Adrenal gland (tissue), 9 donors: ENCODE measurements at regions not wholly inside any gene's neighbourhood (a gene's known extent, or its start where the extent isn't known, plus 50 kb on each side); places are given as distances from the start of the nearest gene placed in this dataset.

Source experiments
- DNase-seq, 7 donors: peaks; one replicate each; pipeline ENCODE4 v3.0.0-alpha.2; 2019 to 2020
- H3K27ac ChIP-seq, 5 donors: fragments of 200-600 bp; sonication (generic) in 4 of 5; 1 replicate in 3 of 5; 2 replicates in 2 of 5; pipeline versions ENCODE4 v1.5.1 to v1.8.0; 2016 to 2020; ENCODE audit warnings: mild to moderate bottlenecking in 1 of 5
- H3K27me3 ChIP-seq: fragments of 200-600 bp; 2 replicates; pipeline ENCODE4 v1.8.0; 2021
- H3K36me3 ChIP-seq, 2 donors: fragments of 200-600 bp; replicated peaks in 1 of 2; 1 replicate in 1 of 2; 2 replicates in 1 of 2; pipeline versions ENCODE4 v1.5.1 to v1.8.0; 2018 to 2022
- H3K4me1 ChIP-seq, 2 donors: fragments of 200-600 bp; replicated peaks in 1 of 2; 1 replicate in 1 of 2; 2 replicates in 1 of 2; pipeline versions ENCODE4 v1.5.1 to v1.8.0; 2018 to 2021
- H3K4me3 ChIP-seq, 4 donors: fragments of 200-600 bp; sonication (generic) in 3 of 4; one replicate each; pipeline ENCODE4 v1.5.1; 2016 to 2018
- H3K9me3 ChIP-seq, 3 donors: fragments of 200-600 bp; sonication (generic) in 1 of 3; replicated peaks in 1 of 3; 1 replicate in 2 of 3; 2 replicates in 1 of 3; pipeline versions ENCODE4 v1.5.1 to v1.8.0; 2016 to 2021
- POLR2A ChIP-seq, 2 donors: fragments of 450-650 bp; IDR thresholded peaks; one replicate each; pipeline ENCODE4 v1.6.1; 2017; ENCODE audit warnings: antibody characterized with exemption in 2 of 2, mild to moderate bottlenecking in 2 of 2, moderate library complexity in 1 of 2
- WGBS, 4 donors: extraction: QIAGEN DNeasy Blood & Tissue Kit in 2 of 4; methylation state at CpG; one replicate each; pipeline versions ENCODE4 v1.1.5 to v1.1.7; 2013 to 2017; 5-methylcytosine and 5-hydroxymethylcytosine counted together
- intact Hi-C, 2 donors: fragments of 100-400 bp; cut with DNase I; formaldehyde crosslinking; loops; one replicate each; pipeline versions ENCODE4 v1.14.1 to v1.15.0; 2022 to 2023
- TF ChIP-seq, protein P1 (sequence below), 6 experiments: fragments of 450-650 bp in 4 of 6; fragments of 200-600 bp in 2 of 6; sonication (generic) in 1 of 6; IDR thresholded peaks; 1 replicate in 5 of 6; 2 replicates in 1 of 6; pipeline versions ENCODE4 v1.5.1 to v1.8.0; 2016 to 2021; ENCODE audit warnings: antibody characterized with exemption in 6 of 6, mild to moderate bottlenecking in 2 of 6, moderate library complexity in 1 of 6
- donor health status: healthy with polysubstance abuse.
- donor health status: Bipolar disorder and iron deficiency.
- donor health status: DM: yes; HTN: yes; CAD: no.
- donor health status: DM: no; HTN: no; CAD: no.
- donor health status: DM: no; HTN: no; CAD: no.

DNA sequence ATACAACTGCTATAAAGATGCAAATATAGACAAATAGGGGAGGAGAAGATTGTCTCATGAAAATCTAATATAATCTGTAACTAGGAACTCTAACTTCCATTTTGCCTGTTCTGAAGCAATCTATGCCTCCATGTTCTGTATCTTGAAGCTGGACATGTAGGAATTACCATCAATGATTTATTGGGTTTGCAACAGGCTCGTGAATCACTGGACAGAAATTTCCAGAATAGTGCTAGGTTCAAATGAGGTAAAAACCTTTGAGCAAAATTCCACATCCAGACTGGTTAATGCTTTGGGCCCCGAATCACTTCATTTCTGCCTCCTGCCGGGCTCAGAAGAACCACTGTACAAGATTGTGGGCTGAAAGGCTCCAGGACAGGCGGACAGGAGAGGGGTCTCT lies 110.7 kb upstream of the CTTNBP2NL start:
- Histone ChIP-seq H3K4me1 (no peaks in the 10 kb centered on the region), H3K9me3 (no peaks in the 10 kb centered on the region), H3K4me3 (no peak overlapping the region), H3K36me3 (no peaks in the 10 kb centered on the region), H3K27me3 (no peaks in the 10 kb centered on the region), H3K27ac (no peak overlapping the region)
- no peak for TF ChIP-seq POLR2A (IDR thresholded peaks at IDR 0.05)
- TF ChIP-seq, protein P1, sequence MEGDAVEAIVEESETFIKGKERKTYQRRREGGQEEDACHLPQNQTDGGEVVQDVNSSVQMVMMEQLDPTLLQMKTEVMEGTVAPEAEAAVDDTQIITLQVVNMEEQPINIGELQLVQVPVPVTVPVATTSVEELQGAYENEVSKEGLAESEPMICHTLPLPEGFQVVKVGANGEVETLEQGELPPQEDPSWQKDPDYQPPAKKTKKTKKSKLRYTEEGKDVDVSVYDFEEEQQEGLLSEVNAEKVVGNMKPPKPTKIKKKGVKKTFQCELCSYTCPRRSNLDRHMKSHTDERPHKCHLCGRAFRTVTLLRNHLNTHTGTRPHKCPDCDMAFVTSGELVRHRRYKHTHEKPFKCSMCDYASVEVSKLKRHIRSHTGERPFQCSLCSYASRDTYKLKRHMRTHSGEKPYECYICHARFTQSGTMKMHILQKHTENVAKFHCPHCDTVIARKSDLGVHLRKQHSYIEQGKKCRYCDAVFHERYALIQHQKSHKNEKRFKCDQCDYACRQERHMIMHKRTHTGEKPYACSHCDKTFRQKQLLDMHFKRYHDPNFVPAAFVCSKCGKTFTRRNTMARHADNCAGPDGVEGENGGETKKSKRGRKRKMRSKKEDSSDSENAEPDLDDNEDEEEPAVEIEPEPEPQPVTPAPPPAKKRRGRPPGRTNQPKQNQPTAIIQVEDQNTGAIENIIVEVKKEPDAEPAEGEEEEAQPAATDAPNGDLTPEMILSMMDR (IDR thresholded peaks at IDR 0.05) = no peak
- WGBS, 4 donors = 55 to 71% (median 65%) methylated on average over 4 of the region's 4 CpGs
- intact Hi-C loops = no loop called here
- DNase-seq = no peak

- no peak for DNase-seq
- H3K27ac ChIP-seq = no peak overlapping the region
- WGBS, 4 donors = 61 to 81% (median 67%) methylated on average over 3 of the region's 3 CpGs
- H3K4me3 ChIP-seq = no peak overlapping the region
- no peaks in the 10 kb centered on the region for H3K4me1 ChIP-seq
- intact Hi-C loops = no loop called here
- no peaks in the 10 kb centered on the region for H3K36me3 ChIP-seq
- TF ChIP-seq, protein P1 (IDR thresholded peaks at IDR 0.05) = no peak
- no peak for TF ChIP-seq POLR2A (IDR thresholded peaks at IDR 0.05)
- H3K9me3 ChIP-seq = no peaks in the 10 kb centered on the region
- no peaks in the 10 kb centered on the region for H3K27me3 ChIP-seq
Measured at GRCh38 chr1:112285746-112286145, 110.3 kb upstream of the CTTNBP2NL start.

DNA sequence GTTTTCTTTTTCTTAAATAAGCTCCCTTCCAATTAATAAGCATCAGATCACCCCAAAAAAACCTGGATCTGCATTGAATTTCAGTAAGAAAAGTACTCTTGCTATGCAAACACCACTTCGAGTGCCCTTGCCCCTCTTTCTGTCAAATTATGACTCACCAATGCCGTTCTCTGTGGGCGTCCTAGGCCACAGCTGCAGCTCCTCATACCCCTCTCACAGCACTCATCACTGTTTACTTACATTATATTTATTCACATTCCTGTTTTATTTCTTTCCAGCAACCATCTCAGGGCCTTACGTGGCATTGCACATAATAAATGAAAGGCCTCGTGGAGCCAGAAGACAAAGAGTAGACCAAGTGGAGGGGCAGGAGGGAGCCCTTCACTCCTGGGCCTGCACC lies 99.1 kb upstream of the CTTNBP2NL start:
- H3K27me3 ChIP-seq = no peaks in the 10 kb centered on the region
- intact Hi-C loops = no loop called here
- H3K36me3 ChIP-seq = no peaks in the 10 kb centered on the region
- TF ChIP-seq, protein P1 (IDR thresholded peaks at IDR 0.05) = no peak
- no peak for TF ChIP-seq POLR2A (IDR thresholded peaks at IDR 0.05)
- no peaks in the 10 kb centered on the region for H3K9me3 ChIP-seq
- H3K4me1 ChIP-seq = no peaks in the 10 kb centered on the region
- no peak overlapping the region for H3K27ac ChIP-seq
- no peak overlapping the region for H3K4me3 ChIP-seq
- 59 to 64% (median 60%) methylated on average over 5 of the region's 5 CpGs for WGBS, 4 donors
- no peak for DNase-seq

DNA sequence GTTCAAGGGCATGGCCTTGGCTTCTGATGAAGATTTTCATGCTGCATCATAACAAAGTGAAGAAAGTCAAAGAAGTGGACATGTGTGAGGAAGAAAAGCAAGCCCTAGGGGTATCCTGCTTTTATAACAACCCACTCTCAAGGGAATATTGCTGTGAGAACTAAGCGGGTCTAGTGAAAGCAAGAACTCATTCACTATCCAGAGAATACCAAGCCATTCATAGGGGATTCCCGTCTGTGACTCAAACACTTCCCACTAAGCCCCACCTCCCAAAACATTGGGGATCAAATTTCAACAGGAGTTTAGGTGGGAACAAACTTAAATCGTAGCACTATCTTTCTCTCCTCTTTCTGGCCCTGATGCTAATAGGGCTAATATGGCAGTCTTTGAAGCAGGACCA lies 98.5 kb upstream of the CTTNBP2NL start:
- no peaks in the 10 kb centered on the region for H3K27me3 ChIP-seq
- H3K27ac ChIP-seq = no peak overlapping the region
- WGBS, 4 donors = 51 to 65% (median 62%) methylated on average over 3 of the region's 3 CpGs
- H3K4me1 ChIP-seq = no peaks in the 10 kb centered on the region
- intact Hi-C loops = no loop called here
- TF ChIP-seq, protein P1 (IDR thresholded peaks at IDR 0.05) = no peak
- TF ChIP-seq POLR2A (IDR thresholded peaks at IDR 0.05) = no peak
- no peak for DNase-seq
- H3K4me3 ChIP-seq = no peak overlapping the region
- H3K9me3 ChIP-seq = no peaks in the 10 kb centered on the region
- no peaks in the 10 kb centered on the region for H3K36me3 ChIP-seq
